ENCODE measurements at regions not wholly inside any gene's neighbourhood (a gene's known extent, or its start where the extent isn't known, plus 50 kb on each side); places are given as distances from the start of the nearest gene placed in this dataset.

GRCh38 chr1:230005040-230005439 is 62.0 kb upstream of the GALNT2 start:
- ChIA-PET CTCF (no interaction called here), POLR2A (no interaction called here)
- Histone ChIP-seq H3K4me1 (ENCODE audit: control insufficient read depth, insufficient read depth, low read length) (no peaks in the 10 kb centered on the region), H3K4me3 (ENCODE audit: low read depth, low read length) (no peak overlapping the region), H3K36me3 (ENCODE audit: control insufficient read depth in 2 of 2, insufficient read depth in 1 of 2, low read length in 2 of 2) (no peaks in the 10 kb centered on the region), H3K27ac (ENCODE audit: extremely low read depth, low read depth, low read length) (no peak overlapping the region), H3K9me3 (ENCODE audit: control insufficient read depth, insufficient read depth, low read depth, low read length) (no peaks in the 10 kb centered on the region)
- no peak for TF ChIP-seq ZBTB10 (tag by site-specific recombination; IDR thresholded peaks at IDR 0.05)
- no peak for TF ChIP-seq ZNF843 (tag by site-specific recombination; IDR thresholded peaks at IDR 0.05)

- H3K4me3 ChIP-seq (ENCODE audit: low read depth, low read length) = no peak overlapping the region
- ChIA-PET POLR2A (no interaction called here), CTCF (no interaction called here)
- H3K36me3 ChIP-seq (ENCODE audit: control insufficient read depth in 2 of 2, insufficient read depth in 1 of 2, low read length in 2 of 2) = no peaks in the 10 kb centered on the region
- H3K27ac ChIP-seq (ENCODE audit: extremely low read depth, low read depth, low read length) = no peak overlapping the region
- no peaks in the 10 kb centered on the region for H3K4me1 ChIP-seq (ENCODE audit: control insufficient read depth, insufficient read depth, low read length)
- no peaks in the 10 kb centered on the region for H3K9me3 ChIP-seq (ENCODE audit: control insufficient read depth, insufficient read depth, low read depth, low read length)
- TF ChIP-seq ZNF24 (tag by site-specific recombination; IDR thresholded peaks at IDR 0.05) (no peak), ZBTB44 (tag by site-specific recombination; IDR thresholded peaks at IDR 0.05) (no peak), ZNF571 (tag by site-specific recombination; IDR thresholded peaks at IDR 0.05) (no peak), ZNF239 (tag by site-specific recombination; IDR thresholded peaks at IDR 0.05) (no peak), ZNF704 (tag by site-specific recombination; IDR thresholded peaks at IDR 0.05) (no peak), SALL2 (tag by site-specific recombination; IDR thresholded peaks at IDR 0.05; ENCODE audit: borderline replicate concordance) (no peak), ZNF692 (tag by site-specific recombination; IDR thresholded peaks at IDR 0.05) (no peak), ZSCAN5A (tag by site-specific recombination; IDR thresholded peaks at IDR 0.05) (no peak), ZNF670 (tag by site-specific recombination; IDR thresholded peaks at IDR 0.05; ENCODE audit: low read depth) (no peak), ZNF48 (tag by site-specific recombination; IDR thresholded peaks at IDR 0.05) (no peak), SCRT1 (tag by site-specific recombination; IDR thresholded peaks at IDR 0.05; ENCODE audit: borderline replicate concordance) (no peak), ZNF16 (tag by site-specific recombination; IDR thresholded peaks at IDR 0.05; ENCODE audit: low read depth) (no peak), KLF17 (tag by site-specific recombination; IDR thresholded peaks at IDR 0.05) (no peak), TSHZ1 (tag by site-specific recombination; IDR thresholded peaks at IDR 0.05; ENCODE audit: borderline replicate concordance) (no peak), ZNF280C (tag by site-specific recombination; IDR thresholded peaks at IDR 0.05) (no peak), ZNF747 (tag by site-specific recombination; IDR thresholded peaks at IDR 0.05) (no peak)
Observed at GRCh38 chr1:230008721-230009120, 58.3 kb upstream of the GALNT2 start.

Measured in HEK293 (cell line).